ENCODE measurements at regions not wholly inside any gene's neighbourhood (a gene's known extent, or its start where the extent isn't known, plus 50 kb on each side); places are given as distances from the start of the nearest gene placed in this dataset.
"Not testable (repeated sequence)": the region's sequence is repeated elsewhere in the genome, so short reads cannot be mapped to it uniquely, and the experiment has no call there.

DNA sequence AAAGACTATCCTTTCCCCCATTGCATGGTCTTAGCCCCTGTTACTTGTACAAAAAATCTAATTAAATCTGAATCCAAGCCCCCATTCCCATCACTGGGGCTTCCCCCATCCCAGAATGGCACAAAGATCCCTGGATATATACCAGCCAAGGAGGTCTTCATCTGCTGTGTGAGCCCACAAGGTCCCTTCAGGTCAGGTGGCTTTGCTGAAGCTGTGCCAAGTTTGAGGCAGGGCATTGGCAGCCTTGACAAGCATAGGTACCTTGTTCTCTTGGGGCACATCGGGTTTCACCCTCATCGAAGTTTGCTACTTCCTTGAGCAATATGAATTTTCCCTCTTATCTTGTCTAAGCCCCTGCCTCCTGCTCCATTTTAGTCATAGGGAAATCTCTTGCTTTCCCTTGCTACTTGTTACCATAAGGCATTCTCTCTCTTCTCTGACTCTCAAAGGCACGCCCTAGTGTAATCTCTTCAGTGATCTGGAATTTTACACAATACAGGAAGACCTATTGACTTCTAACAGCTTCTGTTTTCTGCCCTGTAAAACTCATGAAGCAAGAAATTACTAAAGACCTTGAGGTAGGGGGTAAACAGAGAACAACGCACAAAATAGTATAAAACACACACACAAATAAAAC is 71.4 kb upstream of the COG2 start:
- DNase-seq (ENCODE audit: low read depth, low spot score) = no peak
- TF ChIP-seq, protein P1, sequence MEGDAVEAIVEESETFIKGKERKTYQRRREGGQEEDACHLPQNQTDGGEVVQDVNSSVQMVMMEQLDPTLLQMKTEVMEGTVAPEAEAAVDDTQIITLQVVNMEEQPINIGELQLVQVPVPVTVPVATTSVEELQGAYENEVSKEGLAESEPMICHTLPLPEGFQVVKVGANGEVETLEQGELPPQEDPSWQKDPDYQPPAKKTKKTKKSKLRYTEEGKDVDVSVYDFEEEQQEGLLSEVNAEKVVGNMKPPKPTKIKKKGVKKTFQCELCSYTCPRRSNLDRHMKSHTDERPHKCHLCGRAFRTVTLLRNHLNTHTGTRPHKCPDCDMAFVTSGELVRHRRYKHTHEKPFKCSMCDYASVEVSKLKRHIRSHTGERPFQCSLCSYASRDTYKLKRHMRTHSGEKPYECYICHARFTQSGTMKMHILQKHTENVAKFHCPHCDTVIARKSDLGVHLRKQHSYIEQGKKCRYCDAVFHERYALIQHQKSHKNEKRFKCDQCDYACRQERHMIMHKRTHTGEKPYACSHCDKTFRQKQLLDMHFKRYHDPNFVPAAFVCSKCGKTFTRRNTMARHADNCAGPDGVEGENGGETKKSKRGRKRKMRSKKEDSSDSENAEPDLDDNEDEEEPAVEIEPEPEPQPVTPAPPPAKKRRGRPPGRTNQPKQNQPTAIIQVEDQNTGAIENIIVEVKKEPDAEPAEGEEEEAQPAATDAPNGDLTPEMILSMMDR (IDR thresholded peaks at IDR 0.05; ENCODE audit: insufficient read depth, low read length, missing control alignments) = no peak
- H3K4me3 ChIP-seq (ENCODE audit: low read depth, low read length) = no peak overlapping the region
- POLR2A ChIA-PET = no interaction called here
- CTCF ChIA-PET = no interaction called here

DNA sequence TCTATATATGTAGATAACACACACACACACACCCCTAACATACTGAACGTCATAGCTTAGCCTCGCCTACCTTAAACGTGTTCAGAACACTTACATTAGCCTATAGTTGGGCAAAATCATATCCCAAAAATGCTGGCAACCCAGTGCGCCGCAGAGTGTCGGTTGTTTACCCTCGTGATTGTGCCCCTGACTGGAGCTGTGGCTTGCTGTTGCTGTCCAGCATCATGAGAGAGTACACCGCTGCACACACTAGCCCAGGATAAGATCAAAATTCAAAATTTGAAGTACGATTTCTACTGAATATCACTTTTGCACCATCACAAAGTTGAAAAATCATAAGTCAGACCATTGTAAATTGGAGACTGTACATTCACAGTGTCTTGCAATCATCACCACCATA is 73.1 kb upstream of the COG2 start:
- CTCF ChIA-PET = no interaction called here
- H3K4me3 ChIP-seq (ENCODE audit: low read depth, low read length) = no peak overlapping the region
- POLR2A ChIA-PET = no interaction called here
- TF ChIP-seq, protein P1 (IDR thresholded peaks at IDR 0.05; ENCODE audit: insufficient read depth, low read length, missing control alignments) = no peak
- no peak for DNase-seq (ENCODE audit: low read depth, low spot score)

DNA sequence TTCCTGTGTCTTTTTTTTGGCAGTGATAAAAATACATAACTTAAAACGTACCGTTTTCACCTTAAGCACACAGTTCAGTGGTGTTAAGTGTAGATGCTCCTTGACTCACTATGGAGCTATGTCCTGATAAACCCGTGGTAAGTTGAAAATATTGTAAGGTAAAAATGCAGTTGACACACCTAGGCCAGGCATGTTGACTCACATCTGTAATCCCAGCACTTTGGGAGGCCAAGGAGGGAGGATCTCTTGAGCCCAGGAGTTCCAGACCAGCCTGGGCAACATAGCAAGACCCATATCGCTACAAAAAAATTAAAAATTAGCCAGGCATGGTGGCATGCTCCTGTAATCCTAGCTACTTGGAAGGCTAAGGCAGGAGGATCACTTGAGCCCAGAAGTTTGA is 73.6 kb upstream of the COG2 start:
- ChIA-PET POLR2A (no interaction called here), CTCF (no interaction called here)
- TF ChIP-seq, protein P1 (IDR thresholded peaks at IDR 0.05; ENCODE audit: insufficient read depth, low read length, missing control alignments) = no peak
- no peak for DNase-seq (ENCODE audit: low read depth, low spot score)
- no peak overlapping the region for H3K4me3 ChIP-seq (ENCODE audit: low read depth, low read length)

DNA sequence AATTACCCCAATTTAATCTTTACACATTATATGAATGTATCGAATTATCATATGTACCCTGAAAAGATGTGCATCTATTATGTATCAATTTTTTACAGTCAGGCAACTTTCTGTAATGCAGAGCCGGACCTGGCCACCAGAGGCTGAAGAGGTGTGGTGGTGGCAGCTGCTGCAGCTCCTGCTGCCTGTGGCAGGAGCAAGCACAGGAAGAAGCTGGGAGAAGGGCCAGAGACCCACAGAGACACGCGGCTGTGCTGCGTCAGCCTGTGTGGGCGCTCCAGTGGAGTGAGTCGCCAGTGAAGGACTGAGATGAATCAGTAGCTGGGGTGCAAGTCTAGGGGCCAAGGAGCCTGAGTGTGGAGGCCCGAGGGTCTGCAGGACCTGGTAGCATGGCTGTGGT is 74.3 kb upstream of the COG2 start:
- DNase-seq (ENCODE audit: low read depth, low spot score) = no peak
- POLR2A ChIA-PET = no interaction called here
- TF ChIP-seq, protein P1 (IDR thresholded peaks at IDR 0.05; ENCODE audit: insufficient read depth, low read length, missing control alignments) = no peak
- no peak overlapping the region for H3K4me3 ChIP-seq (ENCODE audit: low read depth, low read length)
- CTCF ChIA-PET = no interaction called here

DNA sequence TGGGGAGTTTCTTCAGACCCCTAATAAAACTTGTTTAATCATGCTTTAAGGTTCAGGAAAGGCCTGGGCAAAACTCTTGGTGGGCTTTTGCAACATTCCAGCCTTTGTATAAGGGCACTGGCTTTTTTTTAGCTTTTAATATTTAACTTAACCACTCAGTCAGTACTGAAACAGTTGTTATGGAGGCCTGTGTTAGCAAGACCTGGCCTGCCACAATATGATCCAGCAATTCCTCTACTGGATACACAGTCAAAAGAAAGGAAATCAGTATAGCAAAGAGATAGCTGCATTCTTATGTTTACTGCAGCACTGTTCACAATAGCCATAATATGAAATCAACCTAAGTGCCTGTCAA is 75.1 kb upstream of the COG2 start:
- TF ChIP-seq, protein P1 (IDR thresholded peaks at IDR 0.05; ENCODE audit: insufficient read depth, low read length, missing control alignments) = no peak
- ChIA-PET CTCF (no interaction called here), POLR2A (no interaction called here)
- no peak overlapping the region for H3K4me3 ChIP-seq (ENCODE audit: low read depth, low read length)
- no peak for DNase-seq (ENCODE audit: low read depth, low spot score)

DNA sequence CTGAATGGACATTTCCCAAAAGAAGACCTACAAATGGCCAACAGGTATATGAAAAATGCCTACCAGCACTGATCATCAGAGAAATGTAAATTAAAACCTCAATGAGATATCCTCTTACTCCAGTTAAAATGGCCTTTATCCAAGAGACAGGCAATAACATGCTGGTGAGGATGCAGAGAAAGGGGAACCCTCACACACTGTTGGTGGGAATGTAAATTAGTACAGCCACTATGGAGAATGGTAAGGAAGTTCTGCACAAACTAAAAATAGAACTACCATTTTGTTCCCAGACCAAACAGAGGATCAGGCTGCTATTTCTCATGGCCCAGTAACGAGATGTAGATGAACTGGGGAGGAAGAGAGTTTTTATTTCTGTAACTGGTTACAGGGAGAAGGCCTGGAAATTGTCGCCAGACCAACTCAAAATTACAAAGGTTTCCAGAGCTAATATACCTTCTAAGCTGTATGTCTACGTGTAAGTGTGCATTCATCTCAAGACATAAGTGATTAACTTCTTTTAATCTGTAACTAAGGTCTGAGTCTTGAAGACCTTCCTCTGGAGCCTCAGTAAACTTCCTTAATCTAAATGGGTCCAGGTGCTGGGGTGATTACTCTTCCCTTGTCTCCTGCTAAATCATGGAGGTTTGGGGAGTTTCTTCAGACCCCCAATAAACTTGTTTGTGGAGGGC is 75.6 kb upstream of the COG2 start:
- POLR2A ChIA-PET; DNase-seq (ENCODE audit: low read depth, low spot score); H3K4me3 ChIP-seq (ENCODE audit: low read depth, low read length): not testable (repeated sequence)
- CTCF ChIA-PET = interaction anchor here (0.6 kb wide), 1 partner anchor 17 kb away, joined by 3 read pairs; no protein-coding TSS in a partner anchor

DNA sequence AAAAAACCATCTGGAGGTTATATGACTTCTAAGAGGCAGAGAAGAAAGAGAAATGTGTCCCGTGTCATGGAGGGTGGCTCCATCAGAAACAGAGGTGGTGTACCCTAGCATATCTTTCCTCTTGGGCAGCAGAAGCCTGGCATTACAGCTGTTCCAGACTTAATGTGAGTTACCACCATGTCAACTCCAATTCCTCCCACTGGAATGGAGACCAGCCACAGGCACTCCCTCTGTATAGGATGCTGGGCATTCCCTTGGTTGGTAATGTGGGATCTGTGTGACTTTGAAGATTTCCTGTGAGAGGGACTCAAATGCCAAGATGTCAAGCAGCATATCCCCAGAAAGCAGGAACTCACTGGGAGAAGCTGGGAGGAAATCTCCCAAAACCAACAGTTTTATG is 77.1 kb upstream of the COG2 start:
- no peak for DNase-seq (ENCODE audit: low read depth, low spot score)
- ChIA-PET POLR2A (no interaction called here), CTCF (no interaction called here)
- H3K4me3 ChIP-seq (ENCODE audit: low read depth, low read length) = no peak overlapping the region
- TF ChIP-seq, protein P1 (IDR thresholded peaks at IDR 0.05; ENCODE audit: insufficient read depth, low read length, missing control alignments) = no peak

Measured in AG04449 (cell line).